Sciatic nerve (tissue), 2 donors: ENCODE measurements at regions not wholly inside any gene's neighbourhood (a gene's known extent, or its start where the extent isn't known, plus 50 kb on each side); places are given as distances from the start of the nearest gene placed in this dataset.
A peak's percentile ranks its signal among the peaks of the same experiment; 100 is the strongest.

Experiments used
- ATAC-seq: fragments of 200-7000 bp; cut with Tn5 transposase; one replicate; pipeline ENCODE4 v1.9.1; 2020; ENCODE audit warnings: mild to moderate bottlenecking, moderate library complexity
- DNase-seq: peaks from one replicate; pipeline ENCODE4 v3.0.0-alpha.2; 2020; ENCODE audit warnings: low spot score
- intact Hi-C: fragments of 100-400 bp; cut with DNase I; formaldehyde crosslinking; loops from one replicate; pipeline ENCODE4 v1.14.2; 2022
- donor health status: DM: no; HTN: no; CAD: no.
- donor health status: DM: no; HTN: no; CAD: no.

- ATAC-seq (no peak), DNase-seq (no peak)
- intact Hi-C loops: no loop called here
Measured at GRCh38 chr15:95912280-95912625, 418.2 kb upstream of the NR2F2 start.

DNA sequence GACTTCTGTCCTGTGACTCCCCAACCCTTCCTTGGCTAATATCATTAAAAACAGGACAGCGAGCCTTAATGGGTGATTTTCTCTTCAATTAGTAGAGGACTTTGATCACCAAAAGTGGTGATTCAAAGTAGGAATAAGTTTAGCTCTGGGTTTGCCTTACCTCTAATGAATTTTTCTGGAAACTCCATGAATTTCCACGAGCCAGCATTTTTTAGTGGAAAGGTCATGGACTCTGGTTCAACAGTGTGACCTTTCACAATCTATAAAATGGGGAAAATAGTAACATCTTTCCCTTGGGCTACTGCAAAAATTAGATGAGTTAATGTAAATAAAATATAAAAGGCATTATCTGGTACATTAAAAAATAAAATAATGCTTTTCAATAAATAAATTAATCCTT lies 417.8 kb upstream of the NR2F2 start:
- no peak for ATAC-seq
- no peak for DNase-seq
- intact Hi-C loops: no loop called here

GRCh38 chr15:95916568-95916967 lies 413.9 kb upstream of the NR2F2 start:
- DNase-seq: no peak
- intact Hi-C loops: no loop called here
- no peak for ATAC-seq

DNA sequence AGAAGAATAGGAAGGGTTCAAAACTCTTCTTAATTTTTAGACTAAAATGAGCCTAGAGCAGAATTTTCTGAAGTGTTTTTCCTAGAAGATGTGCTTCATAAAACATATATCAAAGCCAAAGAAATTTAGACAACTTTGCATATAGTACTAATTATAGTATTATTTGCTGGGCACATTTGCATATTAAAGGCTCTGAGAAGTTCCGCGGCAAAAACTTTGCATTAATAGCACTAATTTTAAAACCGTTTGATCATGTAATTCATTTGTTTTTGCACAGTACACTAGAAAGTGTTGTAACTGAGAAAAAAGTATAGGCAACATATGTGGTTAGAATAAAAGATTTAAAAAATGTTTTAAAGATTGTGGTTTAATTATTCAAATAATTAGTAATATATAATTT lies 412.0 kb upstream of the NR2F2 start:
- intact Hi-C loops: no loop called here
- DNase-seq (no peak), ATAC-seq (no peak)

DNA sequence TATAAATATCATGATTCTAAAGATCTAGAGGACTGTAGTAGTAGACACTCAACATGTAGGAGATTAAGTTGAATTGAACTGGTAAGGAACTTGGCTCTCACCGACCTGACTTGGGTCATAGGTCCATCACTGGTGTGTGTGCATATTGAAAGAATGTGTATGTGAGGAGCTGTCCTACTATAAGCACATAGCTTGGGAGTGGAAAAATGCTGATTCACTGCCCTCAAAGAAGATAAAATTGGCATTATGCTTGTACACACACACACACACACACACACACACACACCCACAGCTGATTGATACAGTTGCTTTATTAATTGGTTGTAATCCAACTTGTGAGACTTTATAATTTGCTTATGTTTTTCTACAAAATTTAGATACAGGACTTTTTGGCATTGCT lies 411.0 kb upstream of the NR2F2 start:
- ATAC-seq (no peak), DNase-seq (no peak)
- intact Hi-C loops: no loop called here

DNA sequence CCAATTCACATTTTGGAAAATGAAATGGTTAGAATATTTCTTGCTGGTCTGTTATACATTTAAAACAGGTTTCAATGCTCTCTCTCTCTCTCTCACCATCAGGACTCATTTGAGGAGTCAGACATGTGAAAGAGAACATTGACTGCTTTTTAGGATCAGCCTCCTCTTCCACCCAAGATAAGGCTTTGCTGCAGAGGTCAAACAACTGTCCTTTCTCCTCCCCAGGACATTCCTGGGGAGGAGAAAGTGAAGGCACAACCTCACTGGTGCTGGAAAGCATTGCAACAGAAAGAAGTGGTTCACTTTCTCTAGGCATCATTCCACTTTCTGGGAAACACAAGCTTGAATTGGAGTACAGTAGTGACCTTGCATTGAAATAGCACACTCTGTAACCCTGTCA lies 409.1 kb upstream of the NR2F2 start:
- DNase-seq (no peak), ATAC-seq (no peak)
- intact Hi-C loops: no loop called here

DNA sequence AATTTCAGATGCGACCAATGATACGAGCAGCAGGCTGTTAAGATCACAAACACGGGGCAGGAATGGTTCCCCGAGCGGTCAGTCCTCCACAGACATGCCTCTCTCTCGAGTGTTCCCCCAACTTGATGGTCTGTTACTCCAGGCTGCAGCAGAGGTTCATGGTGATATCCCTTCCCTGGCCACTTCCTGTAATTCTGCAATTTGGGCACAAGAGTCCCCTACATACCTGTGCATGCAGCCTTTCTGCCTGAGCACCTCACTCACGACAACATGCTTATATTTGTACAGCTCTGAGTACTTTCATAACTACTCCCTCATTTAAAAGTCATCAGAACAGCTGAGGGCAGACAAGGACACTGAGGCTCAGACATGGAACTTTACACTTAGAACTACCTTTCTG lies 408.1 kb upstream of the NR2F2 start:
- intact Hi-C loops: no loop called here
- no peak for ATAC-seq
- no peak for DNase-seq

GRCh38 chr15:95923792-95924191 lies 406.7 kb upstream of the NR2F2 start:
- intact Hi-C loops: no loop called here
- ATAC-seq (no peak), DNase-seq (no peak)

- intact Hi-C loops: no loop called here
- no peak for DNase-seq
- no peak for ATAC-seq
Measured at GRCh38 chr15:95928822-95929221, 401.7 kb upstream of the NR2F2 start.

DNA sequence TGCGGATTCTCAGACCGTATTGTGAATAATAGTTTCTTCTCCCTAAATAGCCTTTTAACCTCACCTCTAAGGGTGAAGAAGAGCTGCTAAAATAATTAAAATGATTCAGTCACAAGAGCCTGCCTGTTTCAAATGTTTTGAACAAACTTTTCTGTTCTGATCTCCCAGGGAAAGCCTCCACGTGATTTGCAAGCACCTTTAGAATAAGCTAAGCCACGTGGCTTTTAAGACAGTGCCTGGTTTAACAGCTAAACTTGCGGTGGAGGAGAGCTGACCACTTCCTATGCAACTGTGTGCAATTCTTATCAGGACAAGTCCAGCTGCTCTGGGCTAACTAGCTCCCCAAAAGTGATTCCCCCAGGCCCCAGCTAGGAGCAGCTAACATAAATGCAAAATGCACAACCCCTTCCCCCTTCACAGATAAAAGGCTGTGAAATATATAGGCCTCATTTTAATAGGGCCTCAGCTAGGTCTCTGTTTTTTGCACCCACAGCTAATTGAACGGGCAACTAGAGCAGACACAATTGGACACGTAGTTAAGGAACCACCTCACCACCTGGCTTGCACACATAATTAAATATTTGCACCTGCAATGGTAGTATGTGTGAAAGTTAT lies 401.2 kb upstream of the NR2F2 start:
- no peak for ATAC-seq
- DNase-seq: no peak
- intact Hi-C loops: no loop called here

- DNase-seq: no peak
- intact Hi-C loops: no loop called here
- ATAC-seq: no peak
Measured at GRCh38 chr15:95930659-95931375, 399.7 kb upstream of the NR2F2 start.

- no peak for ATAC-seq
- intact Hi-C loops: no loop called here
- no peak for DNase-seq
Measured at GRCh38 chr15:95931619-95932018, 398.9 kb upstream of the NR2F2 start.

GRCh38 chr15:95932141-95932540 lies 398.4 kb upstream of the NR2F2 start:
- no peak for DNase-seq
- no peak for ATAC-seq
- intact Hi-C loops: no loop called here

DNA sequence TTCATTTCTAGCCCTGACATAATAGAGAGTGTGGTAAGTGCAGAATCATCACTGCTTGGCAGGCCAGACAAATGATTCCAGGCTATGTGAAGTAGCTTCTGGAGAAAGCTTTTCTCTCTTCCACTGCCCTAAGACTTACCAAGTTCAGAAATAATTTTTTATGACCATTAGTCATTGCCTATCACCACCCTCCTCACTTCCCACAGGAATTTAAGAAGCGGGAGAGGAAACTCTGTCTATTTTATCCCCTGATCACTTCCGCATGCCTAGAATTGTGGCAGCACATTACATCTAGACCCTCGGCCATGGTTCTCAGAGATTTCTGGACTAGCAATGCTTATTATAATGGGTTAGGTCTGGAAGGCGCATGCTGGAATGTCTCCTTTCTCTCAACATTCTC lies 397.8 kb upstream of the NR2F2 start:
- ATAC-seq: no peak
- intact Hi-C loops: no loop called here

DNA sequence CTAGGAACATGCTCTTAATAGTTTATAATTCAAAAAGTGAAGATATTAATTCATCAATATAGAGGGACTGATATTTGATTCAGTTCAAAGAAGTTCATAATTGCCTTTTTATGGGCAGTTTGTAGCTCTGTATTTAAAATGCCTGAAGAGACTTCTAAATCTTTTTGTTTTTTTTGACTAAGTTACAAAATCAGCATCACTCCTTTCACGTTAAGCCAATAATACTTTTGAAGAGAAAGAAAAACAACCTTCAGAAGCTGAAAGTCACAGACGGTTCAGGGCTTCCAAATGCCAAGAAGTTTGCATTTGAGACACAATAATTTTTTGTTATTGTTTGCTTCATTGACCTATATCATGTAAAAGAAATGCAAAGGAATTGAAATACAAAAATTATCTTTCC lies 394.6 kb upstream of the NR2F2 start:
- ATAC-seq (peak; percentile 59), DNase-seq (no peak)

More for the DNA sequence above, 397.8 kb upstream of the NR2F2 start:
- no peak for DNase-seq

DNA sequence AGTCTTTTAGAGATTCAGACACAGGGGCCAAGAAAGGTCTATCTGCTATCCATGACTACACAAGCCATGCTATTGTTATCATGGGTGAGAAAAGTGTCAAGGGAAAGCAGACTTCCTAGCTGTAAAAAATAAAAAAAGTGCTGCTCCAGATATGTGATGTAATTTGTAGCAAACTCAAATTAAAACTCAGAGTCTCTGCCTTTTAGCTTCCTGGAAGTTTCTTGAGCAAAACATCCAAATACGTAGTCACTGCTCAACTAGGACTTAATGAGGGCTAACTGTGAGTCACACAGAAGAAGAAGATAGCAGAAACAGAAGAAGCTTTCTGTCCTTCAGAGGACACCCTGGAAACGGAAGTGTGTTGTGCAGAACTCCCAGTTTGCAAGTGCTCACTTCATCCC lies 393.4 kb upstream of the NR2F2 start:
- peak; percentile 65 for ATAC-seq
- no peak for DNase-seq
- intact Hi-C loops: no loop called here

More for the DNA sequence above, 394.6 kb upstream of the NR2F2 start:
- intact Hi-C loops: no loop called here

GRCh38 chr15:95940431-95940985 lies 390.0 kb upstream of the NR2F2 start:
- DNase-seq: no peak
- intact Hi-C loops: no loop called here
- no peak for ATAC-seq

DNA sequence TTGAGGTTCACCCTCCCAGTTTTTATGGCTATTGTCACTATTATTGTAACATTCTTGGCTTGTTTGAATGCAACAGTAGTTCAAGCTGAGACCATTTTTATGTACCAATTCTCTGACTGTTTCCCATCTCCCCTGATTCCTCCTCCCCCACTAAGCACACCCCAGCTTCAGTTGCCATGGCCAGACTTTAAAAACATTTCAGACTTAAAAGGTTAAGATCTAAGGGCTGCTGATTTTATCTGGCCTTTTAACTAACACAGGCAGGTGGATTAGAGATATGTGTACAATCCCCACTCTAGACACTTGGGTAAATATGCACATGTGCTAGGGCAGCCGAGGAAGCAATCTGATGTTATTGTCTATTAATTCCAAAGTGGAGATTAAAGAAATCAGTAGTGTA lies 386.3 kb upstream of the NR2F2 start:
- intact Hi-C loops: no loop called here
- ATAC-seq (no peak), DNase-seq (no peak)

- DNase-seq: no peak
- ATAC-seq: no peak
- intact Hi-C loops: no loop called here
Measured at GRCh38 chr15:95944661-95945255, 385.7 kb upstream of the NR2F2 start.

DNA sequence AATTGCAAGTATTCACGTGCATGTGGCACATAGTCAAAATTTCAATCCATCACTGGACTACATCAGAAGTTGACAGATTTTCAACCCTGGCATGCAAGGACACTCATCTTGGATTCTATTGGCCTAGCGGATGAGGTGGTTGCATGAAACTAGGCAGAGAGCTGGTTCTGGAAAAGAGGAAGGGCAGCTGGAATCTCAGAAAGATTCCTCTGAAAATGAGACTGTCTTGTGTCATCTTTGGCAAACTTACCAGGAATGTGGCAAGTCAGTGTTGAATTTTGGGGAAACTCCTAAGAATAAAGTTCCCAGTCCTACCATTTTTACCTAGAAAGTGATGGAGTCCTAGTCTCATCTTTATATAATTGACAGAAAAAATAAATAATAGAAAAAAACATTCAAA lies 384.3 kb upstream of the NR2F2 start:
- ATAC-seq: no peak
- DNase-seq: no peak
- intact Hi-C loops: no loop called here

DNA sequence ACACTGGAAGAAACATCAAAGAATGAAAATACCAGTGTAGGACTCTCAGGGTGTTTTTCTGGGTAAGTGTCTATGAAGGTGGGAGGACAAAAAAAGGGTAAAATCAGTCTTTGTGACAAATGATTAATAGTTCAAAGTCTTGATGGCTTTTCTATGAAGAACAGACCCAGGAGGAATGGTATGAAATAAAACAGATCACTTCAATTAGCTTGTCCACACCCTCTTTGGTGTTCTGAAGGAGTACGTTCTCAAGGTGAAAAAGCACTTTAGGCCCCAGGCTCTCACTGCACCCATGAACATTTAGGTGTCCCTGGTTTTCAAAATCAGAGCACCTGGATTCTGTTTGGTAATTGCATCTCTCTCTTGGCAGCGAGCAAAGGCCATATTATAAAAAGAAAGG lies 383.6 kb upstream of the NR2F2 start:
- intact Hi-C loops: no loop called here
- DNase-seq: no peak
- no peak for ATAC-seq
